IMR-90 (cell line): ENCODE measurements at regions not wholly inside any gene's neighbourhood (a gene's known extent, or its start where the extent isn't known, plus 50 kb on each side); places are given as distances from the start of the nearest gene placed in this dataset.

ENCODE experiments used
- ATAC-seq: fragments of 200-7000 bp; cut with Tn5 transposase; 2 replicates; pipeline ENCODE4 v1.9.1; 2020; ENCODE audit warnings: low read depth, mild to moderate bottlenecking, moderate library complexity
- BruUV-seq: library from RNA; stranded (reverse); fragments of 400-500 nt; replicated peaks from 2 replicates; lab custom pipeline; 2021; lab: Mats Ljungman, UMichigan
- CTCF ChIA-PET: fragments of 300-600 bp; formaldehyde crosslinking; extraction: SDS; loops from one replicate; lab custom pipeline; 2021; ENCODE audit warnings: antibody characterized with exemption; lab: Yijun Ruan, JAX
- POLR2A ChIA-PET: fragments of 300-600 bp; sonication (Branson Sonifier 250); formaldehyde crosslinking; loops from one replicate; lab custom pipeline; 2022; ENCODE audit warnings: antibody characterized with exemption; ENCODE audit not compliant: unreplicated experiment; lab: Charles Lee
- DNase-seq: peaks from one replicate; pipeline ENCODE4 v3.0.0; 2013
- H2AFZ ChIP-seq: replicated peaks from 2 replicates; pipeline ENCODE3; 2013; ENCODE audit warnings: low read length, mild to moderate bottlenecking; ENCODE audit not compliant: poor library complexity
- H2AK5ac ChIP-seq: 2 replicates; pipeline ENCODE4 v1.6.1; 2013; ENCODE audit warnings: low read depth, low read length, inconsistent platforms
- H2AK9ac ChIP-seq: replicated peaks from 2 replicates; pipeline ENCODE3; 2013; ENCODE audit warnings: mild to moderate bottlenecking, low read depth, low read length, moderate library complexity; ENCODE audit not compliant: poor library complexity
- H2BK120ac ChIP-seq: 2 replicates; pipeline ENCODE4 v1.6.1; 2013; ENCODE audit warnings: low read depth, low read length, inconsistent platforms
- H2BK15ac ChIP-seq: 3 replicates; pipeline ENCODE4 v1.6.1; 2013; ENCODE audit warnings: low read depth, low read length, inconsistent platforms
- H2BK20ac ChIP-seq: 2 replicates; pipeline ENCODE4 v1.6.1; 2013; ENCODE audit warnings: low read depth, mild to moderate bottlenecking, inconsistent platforms, low read length, moderate library complexity
- H2BK5ac ChIP-seq: 2 replicates; pipeline ENCODE4 v1.6.1; 2013; ENCODE audit warnings: mild to moderate bottlenecking, low read depth, low read length, inconsistent platforms; ENCODE audit not compliant: poor library complexity, severe bottlenecking
- H3K14ac ChIP-seq: replicated peaks from 2 replicates; pipeline ENCODE4 v1.6.1; 2013; ENCODE audit warnings: low read depth, low read length, inconsistent platforms
- H3K18ac ChIP-seq: 2 replicates; pipeline ENCODE4 v1.6.1; 2013; ENCODE audit warnings: low read depth, low read length, control low read depth
- H3K23ac ChIP-seq: 2 replicates; pipeline ENCODE4 v1.6.1; 2013; ENCODE audit warnings: low read depth, low read length, inconsistent platforms
- H3K27ac ChIP-seq: 2 replicates; pipeline ENCODE4 v1.5.1; 2013; ENCODE audit warnings: mild to moderate bottlenecking, control low read depth, low read length; ENCODE audit not compliant: insufficient read depth
- H3K27me3 ChIP-seq: 2 replicates; pipeline ENCODE4 v1.6.1; 2013; ENCODE audit warnings: low read length; ENCODE audit not compliant: control insufficient read depth, insufficient read depth
- H3K36me3 ChIP-seq: 2 replicates; pipeline ENCODE4 v1.6.1; 2013; ENCODE audit warnings: low read length, mixed read lengths; ENCODE audit not compliant: control insufficient read depth, insufficient read depth
- H3K4ac ChIP-seq: 2 replicates; pipeline ENCODE4 v1.6.1; 2013; ENCODE audit warnings: low read depth, low read length, inconsistent platforms
- H3K4me1 ChIP-seq: 2 replicates; pipeline ENCODE4 v1.6.1; 2013; ENCODE audit warnings: low read length, mixed read lengths; ENCODE audit not compliant: control insufficient read depth, insufficient read depth
- H3K4me2 ChIP-seq: 2 replicates; pipeline ENCODE4 v1.6.1; 2013; ENCODE audit warnings: low read depth, mild to moderate bottlenecking, control low read depth, low read length, moderate library complexity
- H3K4me3 ChIP-seq: 2 replicates; pipeline ENCODE4 v1.5.1; 2013; ENCODE audit warnings: low read depth, mild to moderate bottlenecking, control low read depth, low read length, moderate library complexity; ENCODE audit not compliant: insufficient read depth
- H3K56ac ChIP-seq: 2 replicates; pipeline ENCODE4 v1.6.1; 2013; ENCODE audit warnings: low read length, inconsistent platforms; ENCODE audit not compliant: insufficient read depth; ENCODE audit errors: extremely low read depth
- H3K79me1 ChIP-seq, 2 experiments: 2 replicates each; pipeline ENCODE4 v1.6.1; 2013; ENCODE audit warnings: low read length in 2 of 2, inconsistent platforms in 1 of 2, low read depth in 1 of 2
- H3K9ac ChIP-seq: 2 replicates; pipeline ENCODE4 v1.6.1; 2013; ENCODE audit warnings: low read depth, low read length, control low read depth
- H3K9me1 ChIP-seq: 2 replicates; pipeline ENCODE4 v1.6.1; 2013; ENCODE audit warnings: low read length, inconsistent platforms; ENCODE audit not compliant: insufficient read depth
- H3K9me3 ChIP-seq: 2 replicates; pipeline ENCODE4 v1.6.1; 2013; ENCODE audit warnings: low read length; ENCODE audit not compliant: control insufficient read depth, insufficient read depth
- H4K20me1 ChIP-seq: 2 replicates; pipeline ENCODE4 v1.6.1; 2013; ENCODE audit warnings: low read length, inconsistent platforms; ENCODE audit not compliant: insufficient read depth
- H4K5ac ChIP-seq: 2 replicates; pipeline ENCODE4 v1.6.1; 2013; ENCODE audit warnings: mild to moderate bottlenecking, low read depth, low read length, control low read depth
- H4K8ac ChIP-seq, 2 experiments: 2 replicates each; pipeline ENCODE4 v1.6.1; 2013; ENCODE audit warnings: low read depth in 2 of 2, low read length in 2 of 2, control low read depth in 1 of 2, inconsistent platforms in 1 of 2
- H4K91ac ChIP-seq: 2 replicates; pipeline ENCODE4 v1.6.1; 2013; ENCODE audit warnings: low read depth, low read length, inconsistent platforms; ENCODE audit not compliant: insufficient read depth
- BHLHE40 ChIP-seq: fragments of 150-350 bp; IDR thresholded peaks from 2 replicates; pipeline ENCODE4 v1.6.1; 2016; ENCODE audit warnings: mild to moderate bottlenecking, low read depth, low read length
- CEBPB ChIP-seq: IDR thresholded peaks from 2 replicates; pipeline ENCODE4 v1.6.1; 2012; ENCODE audit warnings: low read depth, low read length, improper control_type of control experiment
- CHD1 ChIP-seq: IDR thresholded peaks from 2 replicates; pipeline ENCODE4 v1.6.1; 2012; ENCODE audit warnings: low read depth, low read length, improper control_type of control experiment
- CTCF ChIP-seq: conservative IDR thresholded peaks from 2 replicates; pipeline ENCODE4 v1.5.1; 2012; ENCODE audit warnings: mild to moderate bottlenecking, low read depth, low read length, improper control_type of control experiment
- ELK1 ChIP-seq: fragments of 150-350 bp; IDR thresholded peaks from 2 replicates; pipeline ENCODE4 v1.6.1; 2016; ENCODE audit warnings: low read depth, mild to moderate bottlenecking, low read length, moderate library complexity, borderline replicate concordance
- FOS ChIP-seq: fragments of 150-350 bp; IDR thresholded peaks from 2 replicates; pipeline ENCODE4 v1.6.1; 2016; ENCODE audit warnings: low read depth, low read length
- MAFK ChIP-seq: IDR thresholded peaks from 2 replicates; pipeline ENCODE4 v1.6.1; 2012; ENCODE audit warnings: low read depth, low read length, improper control_type of control experiment
- MAZ ChIP-seq: IDR thresholded peaks from 2 replicates; pipeline ENCODE4 v1.6.1; 2012; ENCODE audit warnings: low read depth, mild to moderate bottlenecking, low read length, improper control_type of control experiment, moderate library complexity, borderline replicate concordance
- MXI1 ChIP-seq: IDR thresholded peaks from 2 replicates; pipeline ENCODE4 v1.6.1; 2012; ENCODE audit warnings: low read depth, mild to moderate bottlenecking, low read length, moderate library complexity, borderline replicate concordance
- NFE2L2 ChIP-seq: fragments of 150-350 bp; IDR thresholded peaks from 2 replicates; pipeline ENCODE4 v1.6.1; 2016; ENCODE audit warnings: low read depth, mild to moderate bottlenecking, low read length
- POLR2A ChIP-seq: IDR thresholded peaks from 2 replicates; pipeline ENCODE4 v1.6.1; 2012; ENCODE audit warnings: mild to moderate bottlenecking, low read depth, low read length
- RAD21 ChIP-seq: IDR thresholded peaks from 2 replicates; pipeline ENCODE4 v1.6.1; 2012; ENCODE audit warnings: low read length, improper control_type of control experiment
- RCOR1 ChIP-seq: IDR thresholded peaks from 2 replicates; pipeline ENCODE4 v1.6.1; 2012; ENCODE audit warnings: mild to moderate bottlenecking, low read length, improper control_type of control experiment; ENCODE audit not compliant: insufficient replicate concordance
- RFX5 ChIP-seq: IDR thresholded peaks from 2 replicates; pipeline ENCODE4 v1.8.0; 2012; ENCODE audit warnings: low read depth, mild to moderate bottlenecking, low read length, moderate library complexity
- SMC3 ChIP-seq: fragments of 150-350 bp; IDR thresholded peaks from 2 replicates; pipeline ENCODE4 v1.6.1; 2016; ENCODE audit warnings: low read depth, mild to moderate bottlenecking, antibody characterized with exemption, low read length, moderate library complexity
- USF2 ChIP-seq: fragments of 150-350 bp; IDR thresholded peaks from 2 replicates; pipeline ENCODE4 v1.6.1; 2017; ENCODE audit warnings: mild to moderate bottlenecking, antibody characterized with exemption, low read length, low read depth
- WGBS, 2 experiments: methylation state at CpG; one replicate each; pipeline versions ENCODE4 v1.1.5 to v1.1.7; 2013; ENCODE audit warnings: missing lambda C conversion rate in 2 of 2; ENCODE audit not compliant: insufficient read length in 1 of 2; ENCODE audit errors: extremely low coverage in 2 of 2; 5-methylcytosine and 5-hydroxymethylcytosine counted together
- dilution Hi-C: fragments of 300-500 bp; cut with HindIII; formaldehyde crosslinking; loops from one replicate; pipeline ENCODE4 v1.14.3; 2018; ENCODE audit warnings: low sequenced_read_pairs; ENCODE audit not compliant: unreplicated experiment
- in situ Hi-C: fragments of 300-500 bp; cut with MboI; formaldehyde crosslinking; loops from 3 replicates; pipeline ENCODE4 v1.14.3; 2019; ENCODE audit warnings: low sequenced_read_pairs, inconsistent platforms, mixed read lengths
- intact Hi-C: fragments of 100-400 bp; cut with micrococcal nuclease; formaldehyde crosslinking; loops from 2 replicates; pipeline ENCODE4 v1.10.0; 2022

- in situ Hi-C loops = no loop called here
- Histone ChIP-seq H3K79me1 (no peaks in the 10 kb centered on the region), H4K5ac (no peak overlapping the region), H3K18ac (no peak overlapping the region), H4K91ac (no peak overlapping the region), H3K4me2 (no peak overlapping the region), H4K20me1 (no peaks in the 10 kb centered on the region), H3K56ac (no peak overlapping the region), H3K4me1 (no peaks in the 10 kb centered on the region), H2BK20ac (no peak overlapping the region), H2BK5ac (no peak overlapping the region), H3K14ac (no peak overlapping the region), H2AK5ac (no peak overlapping the region), H3K27me3 (no peaks in the 10 kb centered on the region), H2AK9ac (no peak overlapping the region), H2BK120ac (no peak overlapping the region), H3K4ac (no peak overlapping the region), H3K9me3 (no peaks in the 10 kb centered on the region), H2BK15ac (no peak overlapping the region), H3K9ac (no peak overlapping the region), H3K27ac (no peak overlapping the region), H3K23ac (no peak overlapping the region), H3K4me3 (no peak overlapping the region), H4K8ac (no peak overlapping the region), H3K9me1 (no peaks in the 10 kb centered on the region), H3K36me3 (no peaks in the 10 kb centered on the region), H2AFZ (no peak overlapping the region)
- dilution Hi-C loops = no loop called here
- no TSS peak for BruUV-seq
- intact Hi-C loops = no loop called here
- CTCF ChIA-PET = no interaction called here
- no peak for ATAC-seq
- POLR2A ChIA-PET = no interaction called here
- DNase-seq = no peak
- no peak for TF ChIP-seq RAD21
- TF ChIP-seq CEBPB = no peak
- TF ChIP-seq RFX5 = no peak
- TF ChIP-seq SMC3 = no peak
- no peak for TF ChIP-seq POLR2A
- no peak for TF ChIP-seq RCOR1
- no peak for TF ChIP-seq MAZ
- no peak for TF ChIP-seq MAFK
- no peak for TF ChIP-seq ELK1
- no peak for TF ChIP-seq CTCF
- TF ChIP-seq BHLHE40 = no peak
- TF ChIP-seq USF2 = no peak
- TF ChIP-seq FOS = no peak
- no peak for TF ChIP-seq MXI1
- TF ChIP-seq CHD1 = no peak
- TF ChIP-seq NFE2L2 = no peak
- WGBS, 2 experiments = no CpG with 5 or more reads among the region's 1 CpG
These were observed 1389.5 kb upstream of the ACVR2A start for GRCh38 chr2:146455325-146455724.
